ENCODE measurements at regions not wholly inside any gene's neighbourhood (a gene's known extent, or its start where the extent isn't known, plus 50 kb on each side); places are given as distances from the start of the nearest gene placed in this dataset.

GRCh38 chr1:185404907-185405568 lies 88.0 kb upstream of the IVNS1ABP start:
- no peak for TF ChIP-seq ESRRG (CRISPR knock-in tag; IDR thresholded peaks at IDR 0.05)
- TF ChIP-seq, protein P1, sequence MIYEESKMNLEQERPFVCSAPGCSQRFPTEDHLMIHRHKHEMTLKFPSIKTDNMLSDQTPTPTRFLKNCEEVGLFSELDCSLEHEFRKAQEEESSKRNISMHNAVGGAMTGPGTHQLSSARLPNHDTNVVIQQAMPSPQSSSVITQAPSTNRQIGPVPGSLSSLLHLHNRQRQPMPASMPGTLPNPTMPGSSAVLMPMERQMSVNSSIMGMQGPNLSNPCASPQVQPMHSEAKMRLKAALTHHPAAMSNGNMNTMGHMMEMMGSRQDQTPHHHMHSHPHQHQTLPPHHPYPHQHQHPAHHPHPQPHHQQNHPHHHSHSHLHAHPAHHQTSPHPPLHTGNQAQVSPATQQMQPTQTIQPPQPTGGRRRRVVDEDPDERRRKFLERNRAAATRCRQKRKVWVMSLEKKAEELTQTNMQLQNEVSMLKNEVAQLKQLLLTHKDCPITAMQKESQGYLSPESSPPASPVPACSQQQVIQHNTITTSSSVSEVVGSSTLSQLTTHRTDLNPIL (CRISPR knock-in tag; IDR thresholded peaks at IDR 0.05; ENCODE audit: low read depth) = no peak
- no peak for TF ChIP-seq GLIS3 (CRISPR knock-in tag; IDR thresholded peaks at IDR 0.05)
- TF ChIP-seq ZFP30 (CRISPR knock-in tag; IDR thresholded peaks at IDR 0.05) = no peak
- TF ChIP-seq, protein P2, sequence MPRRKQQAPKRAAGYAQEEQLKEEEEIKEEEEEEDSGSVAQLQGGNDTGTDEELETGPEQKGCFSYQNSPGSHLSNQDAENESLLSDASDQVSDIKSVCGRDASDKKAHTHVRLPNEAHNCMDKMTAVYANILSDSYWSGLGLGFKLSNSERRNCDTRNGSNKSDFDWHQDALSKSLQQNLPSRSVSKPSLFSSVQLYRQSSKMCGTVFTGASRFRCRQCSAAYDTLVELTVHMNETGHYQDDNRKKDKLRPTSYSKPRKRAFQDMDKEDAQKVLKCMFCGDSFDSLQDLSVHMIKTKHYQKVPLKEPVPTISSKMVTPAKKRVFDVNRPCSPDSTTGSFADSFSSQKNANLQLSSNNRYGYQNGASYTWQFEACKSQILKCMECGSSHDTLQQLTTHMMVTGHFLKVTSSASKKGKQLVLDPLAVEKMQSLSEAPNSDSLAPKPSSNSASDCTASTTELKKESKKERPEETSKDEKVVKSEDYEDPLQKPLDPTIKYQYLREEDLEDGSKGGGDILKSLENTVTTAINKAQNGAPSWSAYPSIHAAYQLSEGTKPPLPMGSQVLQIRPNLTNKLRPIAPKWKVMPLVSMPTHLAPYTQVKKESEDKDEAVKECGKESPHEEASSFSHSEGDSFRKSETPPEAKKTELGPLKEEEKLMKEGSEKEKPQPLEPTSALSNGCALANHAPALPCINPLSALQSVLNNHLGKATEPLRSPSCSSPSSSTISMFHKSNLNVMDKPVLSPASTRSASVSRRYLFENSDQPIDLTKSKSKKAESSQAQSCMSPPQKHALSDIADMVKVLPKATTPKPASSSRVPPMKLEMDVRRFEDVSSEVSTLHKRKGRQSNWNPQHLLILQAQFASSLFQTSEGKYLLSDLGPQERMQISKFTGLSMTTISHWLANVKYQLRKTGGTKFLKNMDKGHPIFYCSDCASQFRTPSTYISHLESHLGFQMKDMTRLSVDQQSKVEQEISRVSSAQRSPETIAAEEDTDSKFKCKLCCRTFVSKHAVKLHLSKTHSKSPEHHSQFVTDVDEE (CRISPR knock-in tag; IDR thresholded peaks at IDR 0.05) = no peak
- TF ChIP-seq PATZ1 (CRISPR knock-in tag; IDR thresholded peaks at IDR 0.05; ENCODE audit: borderline replicate concordance) = no peak
- no peak for TF ChIP-seq BACH2 (CRISPR knock-in tag; IDR thresholded peaks at IDR 0.05; ENCODE audit: borderline replicate concordance)
- TF ChIP-seq ISL1 (CRISPR knock-in tag; IDR thresholded peaks at IDR 0.05) = no peak
- TF ChIP-seq, protein P3, sequence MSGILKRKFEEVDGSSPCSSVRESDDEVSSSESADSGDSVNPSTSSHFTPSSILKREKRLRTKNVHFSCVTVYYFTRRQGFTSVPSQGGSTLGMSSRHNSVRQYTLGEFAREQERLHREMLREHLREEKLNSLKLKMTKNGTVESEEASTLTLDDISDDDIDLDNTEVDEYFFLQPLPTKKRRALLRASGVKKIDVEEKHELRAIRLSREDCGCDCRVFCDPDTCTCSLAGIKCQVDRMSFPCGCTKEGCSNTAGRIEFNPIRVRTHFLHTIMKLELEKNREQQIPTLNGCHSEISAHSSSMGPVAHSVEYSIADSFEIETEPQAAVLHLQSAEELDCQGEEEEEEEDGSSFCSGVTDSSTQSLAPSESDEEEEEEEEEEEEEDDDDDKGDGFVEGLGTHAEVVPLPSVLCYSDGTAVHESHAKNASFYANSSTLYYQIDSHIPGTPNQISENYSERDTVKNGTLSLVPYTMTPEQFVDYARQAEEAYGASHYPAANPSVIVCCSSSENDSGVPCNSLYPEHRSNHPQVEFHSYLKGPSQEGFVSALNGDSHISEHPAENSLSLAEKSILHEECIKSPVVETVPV (CRISPR knock-in tag; IDR thresholded peaks at IDR 0.05) = no peak
- no peak for TF ChIP-seq ZNF8 (CRISPR knock-in tag; IDR thresholded peaks at IDR 0.05)
- no peak for TF ChIP-seq ZC3H10 (CRISPR knock-in tag; IDR thresholded peaks at IDR 0.05)
- ATAC-seq = no peak; the same call in 1 of the 3 replicates

- TF ChIP-seq ARNTL (CRISPR knock-in tag; IDR thresholded peaks at IDR 0.05; ENCODE audit: borderline replicate concordance, low read depth) = no peak
- no peak for TF ChIP-seq ESRRG (CRISPR knock-in tag; IDR thresholded peaks at IDR 0.05)
- peak; percentile 44; the same call in 2 of the 3 replicates for ATAC-seq
Observed at GRCh38 chr1:185404291-185404690, 87.2 kb upstream of the IVNS1ABP start.

DNA sequence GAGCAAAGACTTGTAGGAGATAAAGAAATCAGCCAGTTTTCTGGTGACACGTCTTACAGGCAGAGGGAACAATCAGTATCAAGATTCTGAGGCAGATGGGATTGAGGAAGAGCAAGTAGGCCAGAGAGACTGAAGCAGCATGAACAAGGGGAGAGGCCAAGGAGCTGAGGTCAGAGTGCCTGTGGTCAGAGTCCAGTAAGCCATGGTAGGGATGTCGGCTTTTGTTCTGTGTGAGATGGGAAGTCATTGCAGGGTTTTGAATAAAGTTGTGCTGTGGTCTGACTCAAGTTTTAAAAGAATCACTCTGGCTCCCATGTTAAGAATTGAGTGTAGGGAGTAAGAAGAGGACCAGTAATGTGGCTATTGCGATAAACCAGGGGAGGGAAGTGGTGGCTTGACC lies 85.9 kb upstream of the IVNS1ABP start:
- ATAC-seq = no peak
- no peak for TF ChIP-seq GLIS3 (CRISPR knock-in tag; IDR thresholded peaks at IDR 0.05)
- TF ChIP-seq TCF4 (CRISPR knock-in tag; IDR thresholded peaks at IDR 0.05; ENCODE audit: borderline replicate concordance) = no peak
- TF ChIP-seq, protein P3 (CRISPR knock-in tag; IDR thresholded peaks at IDR 0.05) = no peak
- TF ChIP-seq, protein P4, sequence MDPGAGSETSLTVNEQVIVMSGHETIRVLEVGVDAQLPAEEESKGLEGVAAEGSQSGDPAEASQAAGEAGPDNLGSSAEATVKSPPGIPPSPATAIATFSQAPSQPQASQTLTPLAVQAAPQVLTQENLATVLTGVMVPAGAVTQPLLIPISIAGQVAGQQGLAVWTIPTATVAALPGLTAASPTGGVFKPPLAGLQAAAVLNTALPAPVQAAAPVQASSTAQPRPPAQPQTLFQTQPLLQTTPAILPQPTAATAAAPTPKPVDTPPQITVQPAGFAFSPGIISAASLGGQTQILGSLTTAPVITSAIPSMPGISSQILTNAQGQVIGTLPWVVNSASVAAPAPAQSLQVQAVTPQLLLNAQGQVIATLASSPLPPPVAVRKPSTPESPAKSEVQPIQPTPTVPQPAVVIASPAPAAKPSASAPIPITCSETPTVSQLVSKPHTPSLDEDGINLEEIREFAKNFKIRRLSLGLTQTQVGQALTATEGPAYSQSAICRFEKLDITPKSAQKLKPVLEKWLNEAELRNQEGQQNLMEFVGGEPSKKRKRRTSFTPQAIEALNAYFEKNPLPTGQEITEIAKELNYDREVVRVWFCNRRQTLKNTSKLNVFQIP (CRISPR knock-in tag; IDR thresholded peaks at IDR 0.05; ENCODE audit: borderline replicate concordance, low read depth) = no peak
- TF ChIP-seq, protein P1 (CRISPR knock-in tag; IDR thresholded peaks at IDR 0.05; ENCODE audit: low read depth) = no peak
- TF ChIP-seq, protein P2 (CRISPR knock-in tag; IDR thresholded peaks at IDR 0.05) = no peak
- TF ChIP-seq ZNF8 (CRISPR knock-in tag; IDR thresholded peaks at IDR 0.05) = no peak
- no peak for TF ChIP-seq ZFP30 (CRISPR knock-in tag; IDR thresholded peaks at IDR 0.05)
- TF ChIP-seq TOX (CRISPR knock-in tag; IDR thresholded peaks at IDR 0.05; ENCODE audit: borderline replicate concordance) = no peak
- no peak for TF ChIP-seq ZNF565 (CRISPR knock-in tag; conservative IDR thresholded peaks at IDR 0.05; ENCODE audit: low read depth)
- no peak for TF ChIP-seq PATZ1 (CRISPR knock-in tag; IDR thresholded peaks at IDR 0.05; ENCODE audit: borderline replicate concordance)
- no peak for TF ChIP-seq ZNF70 (CRISPR knock-in tag; IDR thresholded peaks at IDR 0.05)
- TF ChIP-seq SNAI2 (CRISPR knock-in tag; IDR thresholded peaks at IDR 0.05) = no peak

All from SK-N-SH treated with all-trans-retinoic acid at 6 μM for 48 hours (cell line).